Stimulated activated naive CD4-positive, alpha-beta T cell treated with Interleukin-2 at 50 U/mL for 16 hours (primary cell): ENCODE measurements at regions not wholly inside any gene's neighbourhood (a gene's known extent, or its start where the extent isn't known, plus 50 kb on each side); places are given as distances from the start of the nearest gene placed in this dataset.
"Not testable (repeated sequence)": the region's sequence is repeated elsewhere in the genome, so short reads cannot be mapped to it uniquely, and the experiment has no call there.

Experiments used
- DNase-seq: peaks from one replicate; lab custom pipeline; 2025; lab: John Stamatoyannopoulos, UW

- DNase-seq: no peak
These were observed 51.2 kb upstream of the MEX3C start for GRCh38 chr18:51248685-51249084.

DNA sequence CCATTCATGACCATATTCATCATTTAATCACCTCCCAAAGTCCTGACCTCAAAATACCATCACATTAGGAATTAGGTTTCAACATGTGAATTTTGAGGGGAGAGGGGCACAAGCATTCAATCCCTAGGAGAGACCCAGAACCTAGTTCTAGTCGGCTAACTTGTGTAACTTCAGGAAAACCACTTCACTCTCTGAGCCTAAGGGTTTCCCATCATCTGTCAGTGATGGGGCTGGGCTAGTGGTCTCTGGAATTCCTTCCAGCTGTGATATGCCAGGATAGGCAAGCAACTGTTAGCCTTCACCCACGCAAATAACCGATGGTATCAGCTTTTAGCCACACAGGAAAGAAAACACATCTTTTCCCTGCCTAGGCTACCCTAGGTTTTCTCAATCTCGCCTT lies 52.5 kb upstream of the MEX3C start:
- no peak for DNase-seq

DNA sequence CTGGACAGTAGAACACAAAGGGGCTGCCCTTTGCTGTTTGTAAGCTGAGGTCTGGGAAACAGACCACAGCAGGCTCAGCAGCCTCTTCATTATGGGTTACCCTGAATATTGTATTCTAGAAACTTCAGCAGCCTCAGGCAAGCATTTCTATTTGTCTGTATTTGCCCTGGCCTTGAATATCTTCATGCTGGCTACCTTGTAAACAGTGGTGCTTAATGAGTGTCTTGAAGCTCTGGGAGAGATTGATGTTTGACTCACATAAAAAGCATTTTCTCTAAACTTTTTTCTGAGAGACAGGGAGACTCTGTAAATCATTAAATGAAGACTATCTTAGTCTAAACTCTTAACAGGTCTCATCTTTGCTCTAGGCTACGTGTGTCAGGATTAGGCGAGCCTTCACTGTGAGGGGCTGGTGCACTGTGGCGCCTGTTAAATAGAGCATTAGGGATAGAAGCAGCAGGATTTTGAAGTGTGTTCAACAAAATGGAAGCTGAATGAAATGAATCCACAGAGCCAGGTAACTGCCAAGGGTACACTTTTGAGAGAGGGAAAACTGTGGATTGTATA lies 53.1 kb upstream of the MEX3C start:
- DNase-seq: no peak

DNA sequence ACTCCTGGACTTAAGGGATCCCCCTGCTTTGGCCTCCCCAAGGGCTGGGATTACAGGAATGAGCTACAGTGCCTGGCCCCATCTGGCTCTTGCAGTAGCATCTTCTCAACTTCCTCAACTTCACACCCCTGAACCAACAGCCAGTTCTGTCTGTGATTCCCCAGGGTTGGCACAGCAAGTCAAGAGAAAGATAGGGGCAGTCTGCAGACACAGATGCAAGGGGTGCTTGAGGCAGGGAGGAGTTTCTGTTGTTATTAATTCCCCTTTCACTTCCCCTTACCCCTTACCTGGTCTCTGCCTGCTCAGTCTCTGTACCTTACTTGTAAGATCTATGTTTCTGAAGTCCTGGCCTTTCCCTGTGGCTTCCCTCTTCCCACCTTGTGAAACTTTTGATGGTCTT lies 54.1 kb upstream of the MEX3C start:
- no peak for DNase-seq

GRCh38 chr18:51253476-51253875 lies 56.0 kb upstream of the MEX3C start:
- no peak for DNase-seq

- DNase-seq: no peak
These were observed 58.2 kb upstream of the MEX3C start for GRCh38 chr18:51255693-51256092.

DNA sequence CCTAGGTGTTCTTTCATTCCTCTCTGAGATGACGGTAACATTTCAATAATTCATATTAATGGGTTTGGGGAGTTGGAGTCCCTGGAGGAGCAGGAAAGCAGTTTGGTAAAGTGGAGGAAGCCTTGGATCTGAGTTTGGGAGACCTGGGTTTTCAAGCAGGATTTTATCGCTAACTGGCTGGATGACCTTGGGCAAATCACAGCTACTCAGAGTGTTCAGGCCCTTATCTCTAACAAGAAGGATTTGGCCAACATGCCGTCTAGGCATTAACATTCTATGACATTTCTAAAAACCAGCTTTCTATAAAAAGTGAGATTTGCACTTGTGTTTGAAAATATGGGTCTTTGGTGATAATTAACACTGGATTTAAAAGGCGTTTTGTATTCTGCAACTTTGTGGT lies 59.7 kb upstream of the MEX3C start:
- no peak for DNase-seq

DNA sequence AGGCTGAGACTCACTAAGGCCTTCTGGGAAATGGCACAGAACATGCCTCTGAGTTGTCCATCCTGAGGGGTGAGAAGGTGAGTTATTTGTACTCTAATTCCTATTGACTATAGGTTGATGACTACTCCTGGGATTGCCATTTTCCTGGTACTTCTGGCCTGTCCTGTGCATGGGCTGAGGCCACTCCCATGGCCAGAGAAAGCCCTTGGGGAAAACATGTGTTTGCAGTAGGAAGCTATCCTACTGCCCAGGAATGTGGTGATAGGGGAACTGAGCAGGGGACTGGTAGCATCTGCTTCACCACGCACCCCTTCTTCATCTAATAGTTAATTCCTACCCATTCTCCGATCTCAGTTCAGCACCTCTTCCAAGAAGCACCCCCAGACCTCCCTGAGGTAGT lies 62.6 kb upstream of the MEX3C start:
- no peak for DNase-seq

DNA sequence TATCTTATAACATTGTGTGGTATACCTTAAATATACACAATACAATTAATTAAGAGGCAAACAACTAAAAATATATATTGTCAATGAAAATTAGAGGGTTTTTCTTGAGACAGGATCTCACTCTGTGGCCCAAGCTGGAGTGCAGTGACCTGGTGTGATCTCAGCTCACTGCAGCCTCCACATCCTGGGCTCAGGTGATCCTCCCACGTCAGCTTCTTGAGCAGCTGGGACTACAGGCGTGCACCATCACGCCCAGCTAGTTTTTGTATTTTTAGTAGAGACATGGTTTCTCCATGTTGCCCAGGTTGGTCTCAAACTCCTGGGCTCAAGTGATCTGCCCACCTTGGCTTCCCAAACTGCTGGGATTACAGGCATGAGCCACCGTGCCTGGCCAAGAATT lies 68.6 kb upstream of the MEX3C start:
- DNase-seq: not testable (repeated sequence)

GRCh38 chr18:51266773-51267172 lies 69.3 kb upstream of the MEX3C start:
- no peak for DNase-seq

GRCh38 chr18:51273437-51273836 lies 76.0 kb upstream of the MEX3C start:
- no peak for DNase-seq

DNA sequence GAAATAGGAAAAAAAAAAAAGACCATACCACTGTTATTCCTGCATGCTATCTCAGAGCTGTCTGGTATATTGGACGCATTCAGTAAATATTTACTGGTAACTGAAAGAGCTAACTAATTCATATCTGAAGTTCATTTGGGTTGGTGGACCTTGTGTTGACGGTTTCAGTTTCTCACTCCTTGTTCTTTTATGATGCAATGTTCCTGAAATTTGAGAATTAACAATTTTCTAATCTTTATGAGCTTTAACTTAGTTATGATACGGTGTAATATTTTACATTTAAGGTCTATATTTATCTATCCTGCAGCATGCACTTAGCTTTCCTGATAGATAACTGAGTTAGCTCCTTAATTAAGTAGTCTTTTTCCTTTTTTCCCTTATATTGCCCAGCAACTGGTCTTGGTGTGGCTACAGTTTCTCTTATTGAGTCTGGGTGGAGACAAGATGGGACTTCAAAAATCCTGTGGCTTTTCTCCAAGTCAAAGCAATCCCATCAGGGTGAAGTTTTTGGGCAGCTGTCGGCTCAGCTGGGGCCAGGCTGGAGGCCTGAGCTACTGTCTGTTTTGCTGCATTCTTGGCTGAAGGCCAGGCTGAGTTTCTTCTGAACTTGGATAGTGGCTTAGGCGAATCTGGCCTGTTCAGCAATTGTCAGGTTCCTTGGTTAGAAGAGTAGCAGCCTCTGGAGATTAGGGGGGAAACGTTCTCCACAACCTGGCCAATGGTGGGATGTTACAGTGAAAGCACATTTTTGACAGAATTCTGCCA lies 78.4 kb upstream of the MEX3C start:
- DNase-seq: no peak

- DNase-seq: no peak
These were observed 80.7 kb upstream of the MEX3C start for GRCh38 chr18:51278045-51278649.

DNA sequence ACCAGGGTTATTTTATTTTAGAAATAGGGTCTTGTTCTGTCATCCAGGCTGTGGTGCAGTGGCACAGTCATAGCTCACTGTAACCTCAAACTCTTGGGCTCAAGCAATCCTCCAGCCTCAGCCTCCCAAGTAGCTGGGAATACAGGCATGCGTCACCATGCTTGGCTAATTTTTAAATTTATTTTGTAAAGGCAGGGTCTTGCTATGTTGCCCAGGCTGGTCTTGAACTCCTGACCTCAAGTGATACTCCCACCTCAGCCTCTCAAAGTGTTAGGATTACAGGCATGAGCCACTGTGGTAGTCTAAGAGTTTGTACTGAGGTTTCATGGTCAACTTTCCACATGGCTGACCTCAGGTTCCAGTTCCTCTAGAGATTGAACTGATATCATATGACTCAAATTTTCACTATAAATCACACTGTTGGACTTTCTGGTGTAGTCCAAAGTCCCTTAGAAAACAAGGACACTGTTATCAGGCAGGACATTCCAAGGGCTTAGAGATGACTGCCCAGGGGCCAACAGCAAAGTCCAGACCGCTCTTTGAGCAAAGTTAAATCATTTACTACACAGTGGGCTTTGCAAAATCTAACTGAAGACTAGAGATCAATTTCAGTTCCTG lies 82.0 kb upstream of the MEX3C start:
- no peak for DNase-seq

- DNase-seq: no peak
These were observed 90.5 kb upstream of the MEX3C start for GRCh38 chr18:51287818-51288508.

- DNase-seq: no peak
These were observed 91.1 kb upstream of the MEX3C start for GRCh38 chr18:51288582-51288981.

GRCh38 chr18:51290860-51291259 lies 93.4 kb upstream of the MEX3C start:
- DNase-seq: no peak

DNA sequence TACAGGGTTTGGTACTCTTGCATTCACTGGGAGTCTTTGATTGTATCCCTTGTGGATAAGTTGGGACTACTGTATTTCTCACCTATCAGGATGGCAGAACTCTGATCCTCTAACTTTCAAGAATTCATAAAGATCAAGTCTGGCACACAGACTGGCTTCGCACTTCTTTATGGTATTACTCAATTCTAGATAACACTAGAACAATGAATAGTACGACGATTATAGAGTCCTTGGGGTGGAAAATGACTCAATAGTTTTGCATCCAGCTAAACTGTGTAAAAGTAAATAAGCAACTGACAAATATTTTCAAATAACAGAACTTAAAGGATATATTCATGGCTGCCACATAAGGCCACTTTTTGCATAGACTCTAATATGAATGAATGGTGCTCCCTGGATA lies 103.4 kb upstream of the MEX3C start:
- no peak for DNase-seq

DNA sequence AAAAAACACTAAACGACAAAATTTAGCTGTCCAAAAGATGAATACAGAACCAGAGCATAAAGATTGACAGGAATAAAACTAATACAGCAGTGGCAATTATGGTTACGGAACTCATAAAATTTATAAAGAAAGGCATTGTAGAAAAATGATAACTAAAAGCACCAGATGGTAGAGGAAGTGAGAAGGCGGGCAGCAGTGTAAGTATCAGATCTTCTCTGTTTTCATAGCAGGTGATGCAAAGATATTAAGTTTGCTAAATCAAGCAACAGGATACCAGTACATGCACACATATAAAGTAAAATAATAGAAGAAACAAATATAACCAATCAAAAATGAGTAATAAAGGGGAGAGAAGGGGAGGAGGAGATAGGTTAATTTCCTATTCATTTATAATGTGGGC lies 103.9 kb upstream of the MEX3C start:
- no peak for DNase-seq

GRCh38 chr18:51316677-51317076 lies 119.2 kb upstream of the MEX3C start:
- no peak for DNase-seq

DNA sequence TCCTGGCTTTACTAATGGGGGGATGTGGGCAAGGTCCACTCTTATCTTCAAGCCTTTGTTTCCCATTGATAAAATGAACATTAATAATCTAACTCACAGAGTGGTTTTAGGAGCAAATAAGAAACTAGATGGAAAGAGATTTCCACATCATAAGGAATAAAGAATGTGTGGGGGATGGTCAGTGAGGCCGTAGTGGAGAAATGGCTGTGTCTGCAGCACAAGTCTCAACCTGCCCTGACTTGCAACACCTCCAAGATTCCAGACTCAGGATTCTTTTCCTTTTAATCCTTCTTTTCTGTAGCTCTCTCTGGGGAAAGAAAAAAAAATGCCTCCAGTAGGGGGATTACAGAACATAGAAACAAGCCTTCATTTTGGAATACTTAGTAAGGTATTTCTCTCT lies 124.2 kb upstream of the MEX3C start:
- no peak for DNase-seq

DNA sequence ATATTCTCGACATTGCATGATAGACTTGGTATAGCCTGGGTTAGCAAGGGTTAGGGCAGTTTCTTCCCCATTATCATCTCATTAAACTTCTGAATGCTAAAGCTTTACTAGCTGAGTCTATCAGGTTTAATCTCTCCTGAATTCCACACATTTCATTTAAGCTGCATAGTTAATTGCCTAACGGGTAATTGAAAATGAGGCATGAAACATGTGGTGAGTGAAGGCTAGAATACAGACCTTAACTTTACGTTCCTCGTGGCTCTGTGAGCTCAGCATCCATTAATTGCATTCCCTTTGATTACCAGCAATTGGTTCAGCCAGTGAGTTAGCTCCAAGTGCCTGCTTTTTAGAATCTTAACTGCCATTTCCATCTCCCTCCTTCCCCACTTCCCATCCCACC lies 126.5 kb upstream of the MEX3C start:
- DNase-seq: no peak

DNA sequence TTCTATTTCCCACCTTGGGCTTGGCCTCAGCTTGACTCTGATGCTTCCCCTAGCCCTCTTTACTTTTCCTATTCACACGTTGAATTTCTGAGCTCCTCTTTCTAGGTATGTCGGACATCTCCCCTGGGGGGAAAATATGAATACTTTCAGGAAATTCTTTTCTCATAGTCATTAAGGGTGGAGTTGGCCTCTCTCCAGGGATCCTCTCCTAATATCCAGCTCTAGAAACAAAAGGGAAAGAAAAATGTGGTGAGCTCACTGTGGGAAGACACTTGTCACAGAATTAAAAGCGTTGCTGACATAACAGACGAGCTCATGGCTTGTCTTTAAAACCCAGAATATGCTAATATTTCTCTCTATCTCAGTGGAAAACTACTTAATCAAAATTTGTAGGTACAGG lies 132.7 kb upstream of the MEX3C start:
- DNase-seq: no peak
